Esophagus muscularis mucosa (tissue), 4 donors: ENCODE measurements at regions not wholly inside any gene's neighbourhood (a gene's known extent, or its start where the extent isn't known, plus 50 kb on each side); places are given as distances from the start of the nearest gene placed in this dataset.

Source experiments
- DNase-seq: peaks from one replicate; pipeline ENCODE4 v3.0.0-alpha.2; 2017; ENCODE audit errors: extremely low spot score
- H3K27ac ChIP-seq, 4 donors: fragments of 200-600 bp; sonication (generic); replicated peaks in 1 of 4; 1 replicate in 3 of 4; 2 replicates in 1 of 4; pipeline ENCODE4 v1.5.1; 2016 to 2019; ENCODE audit warnings: mild to moderate bottlenecking in 1 of 4
- H3K27me3 ChIP-seq, 4 donors: fragments of 200-600 bp; sonication (generic); one replicate each; pipeline versions ENCODE4 v1.5.1 to v1.6.0; 2016 to 2019
- H3K36me3 ChIP-seq, 4 donors: fragments of 200-600 bp; sonication (generic); one replicate each; pipeline ENCODE4 v1.5.1; 2016 to 2019
- H3K4me1 ChIP-seq, 4 donors: fragments of 200-600 bp; sonication (generic); one replicate each; pipeline ENCODE4 v1.5.1; 2016 to 2019
- H3K4me3 ChIP-seq, 4 donors: fragments of 200-600 bp; sonication (generic); 1 replicate in 2 of 4; 2 replicates in 2 of 4; pipeline ENCODE4 v1.5.1; 2016 to 2019; ENCODE audit warnings: mild to moderate bottlenecking in 4 of 4, moderate library complexity in 1 of 4
- H3K9me3 ChIP-seq, 4 donors: fragments of 200-600 bp; sonication (generic); 1 replicate in 3 of 4; 2 replicates in 1 of 4; pipeline ENCODE4 v1.5.1; 2016 to 2019
- CTCF ChIP-seq, 3 experiments: fragments of 200-600 bp in 2 of 3; fragments of 450-650 bp in 1 of 3; sonication (generic) in 2 of 3; IDR thresholded peaks; one replicate each; pipeline ENCODE4 v1.5.1; 2017 to 2019; ENCODE audit warnings: antibody characterized with exemption in 3 of 3, mild to moderate bottlenecking in 2 of 3, moderate library complexity in 1 of 3
- EP300 ChIP-seq: sonication (generic); formaldehyde crosslinking; IDR thresholded peaks from one replicate; pipeline ENCODE4 v1.6.1; 2017; ENCODE audit warnings: antibody characterized with exemption
- POLR2A ChIP-seq: fragments of 450-650 bp; IDR thresholded peaks from one replicate; pipeline ENCODE4 v1.6.1; 2017; ENCODE audit warnings: antibody characterized with exemption, moderate library complexity, mild to moderate bottlenecking, low read depth
- POLR2AphosphoS5 ChIP-seq, 2 donors: sonication (generic); formaldehyde crosslinking; IDR thresholded peaks; one replicate each; pipeline ENCODE4 v1.6.1; 2017; ENCODE audit warnings: antibody characterized with exemption in 2 of 2
- WGBS: methylation state at CpG from one replicate; pipeline ENCODE4 v1.1.5; 2018; 5-methylcytosine and 5-hydroxymethylcytosine counted together
- intact Hi-C: fragments of 100-400 bp; cut with DNase I; formaldehyde crosslinking; loops from one replicate; pipeline ENCODE4 v1.15.1; 2023

GRCh38 chr18:41761333-41762018 lies 193.6 kb upstream of the PIK3C3 start:
- H3K9me3 ChIP-seq, result no peaks in the 10 kb centered on the region
- TF ChIP-seq EP300 (no peak), POLR2AphosphoS5 (IDR thresholded peaks at IDR 0.05) (no peak), CTCF (IDR thresholded peaks at IDR 0.05) (no peak), POLR2A (no peak)
- H3K27ac ChIP-seq, result no peak overlapping the region
- intact Hi-C loops, result no loop called here
- WGBS, result 69% methylated on average over 2 of the region's 2 CpGs
- DNase-seq, result no peak
- no peak overlapping the region for H3K4me3 ChIP-seq
- no peaks in the 10 kb centered on the region for H3K27me3 ChIP-seq
- no peaks in the 10 kb centered on the region for H3K36me3 ChIP-seq
- H3K4me1 ChIP-seq, result no peaks in the 10 kb centered on the region

- Histone ChIP-seq H3K4me3 (no peak overlapping the region), H3K4me1 (no peaks in the 10 kb centered on the region), H3K27ac (no peak overlapping the region), H3K9me3 (no peaks in the 10 kb centered on the region), H3K36me3 (no peaks in the 10 kb centered on the region), H3K27me3 (no peaks in the 10 kb centered on the region)
- intact Hi-C loops, result no loop called here
- WGBS, result 81% methylated on average over 4 of the region's 4 CpGs
- DNase-seq, result no peak
- no peak for TF ChIP-seq CTCF (IDR thresholded peaks at IDR 0.05)
- no peak for TF ChIP-seq POLR2AphosphoS5 (IDR thresholded peaks at IDR 0.05)
- no peak for TF ChIP-seq POLR2A
- no peak for TF ChIP-seq EP300
These were observed 196.5 kb upstream of the PIK3C3 start for GRCh38 chr18:41758534-41758933.

- WGBS, result 30% methylated on average over 5 of the region's 5 CpGs
- Histone ChIP-seq H3K4me3 (no peak overlapping the region), H3K9me3 (no peaks in the 10 kb centered on the region), H3K4me1 (no peaks in the 10 kb centered on the region), H3K27me3 (no peaks in the 10 kb centered on the region), H3K27ac (no peak overlapping the region), H3K36me3 (no peaks in the 10 kb centered on the region)
- no peak for TF ChIP-seq POLR2A
- TF ChIP-seq EP300, result no peak
- TF ChIP-seq POLR2AphosphoS5 (IDR thresholded peaks at IDR 0.05), result no peak
- TF ChIP-seq CTCF (IDR thresholded peaks at IDR 0.05), result no peak
- intact Hi-C loops, result no loop called here
- no peak for DNase-seq
These were observed 198.9 kb upstream of the PIK3C3 start for GRCh38 chr18:41756141-41756540.

- TF ChIP-seq EP300 (no peak), POLR2A (no peak), CTCF (IDR thresholded peaks at IDR 0.05) (no peak), POLR2AphosphoS5 (IDR thresholded peaks at IDR 0.05) (no peak)
- 88% methylated on average over 1 of the region's 1 CpG for WGBS
- Histone ChIP-seq H3K9me3 (no peaks in the 10 kb centered on the region), H3K4me3 (no peak overlapping the region), H3K36me3 (no peaks in the 10 kb centered on the region), H3K27ac (no peak overlapping the region), H3K27me3 (no peaks in the 10 kb centered on the region), H3K4me1 (no peaks in the 10 kb centered on the region)
- intact Hi-C loops, result no loop called here
- no peak for DNase-seq
These were observed 200.7 kb upstream of the PIK3C3 start for GRCh38 chr18:41754332-41754731.

- Histone ChIP-seq H3K36me3 (no peaks in the 10 kb centered on the region), H3K27ac (no peak overlapping the region), H3K4me3 (no peak overlapping the region), H3K4me1 (no peaks in the 10 kb centered on the region), H3K27me3 (no peaks in the 10 kb centered on the region), H3K9me3 (no peaks in the 10 kb centered on the region)
- TF ChIP-seq POLR2AphosphoS5 (IDR thresholded peaks at IDR 0.05), result no peak
- no peak for TF ChIP-seq EP300
- 61% methylated on average over 2 of the region's 2 CpGs for WGBS
- no peak for DNase-seq
- intact Hi-C loops, result no loop called here
These were observed 201.2 kb upstream of the PIK3C3 start for GRCh38 chr18:41753826-41754225.
